Left lung (tissue), 4 donors: ENCODE measurements at regions not wholly inside any gene's neighbourhood (a gene's known extent, or its start where the extent isn't known, plus 50 kb on each side); places are given as distances from the start of the nearest gene placed in this dataset.
A peak's percentile ranks its signal among the peaks of the same experiment; 100 is the strongest.

Source experiments
- ATAC-seq: fragments of 200-7000 bp; cut with Tn5 transposase; one replicate; pipeline ENCODE4 v1.9.1; 2020; ENCODE audit warnings: moderate library complexity
- DNase-seq, 4 donors: peaks; one replicate each; pipeline ENCODE4 v3.0.0-alpha.2; 2013 to 2020
- H3K27ac ChIP-seq, 2 donors: fragments of 200-600 bp; sonication (generic) in 1 of 2; one replicate each; pipeline versions ENCODE4 v1.5.0 to v1.8.0; 2020 to 2021
- H3K27me3 ChIP-seq, 2 donors: fragments of 200-600 bp; sonication (generic) in 1 of 2; one replicate each; pipeline versions ENCODE4 v1.5.0 to v1.8.0; 2020 to 2021
- H3K36me3 ChIP-seq, 2 donors: fragments of 200-600 bp; sonication (generic) in 1 of 2; one replicate each; pipeline versions ENCODE4 v1.5.0 to v1.8.0; 2020 to 2021
- H3K4me1 ChIP-seq, 2 donors: fragments of 200-600 bp; one replicate each; pipeline ENCODE4 v1.8.0; 2021
- H3K4me3 ChIP-seq, 2 donors: fragments of 200-600 bp; sonication (generic) in 1 of 2; one replicate each; pipeline versions ENCODE4 v1.5.0 to v1.8.0; 2020 to 2021; ENCODE audit warnings: mild to moderate bottlenecking in 1 of 2
- H3K9me3 ChIP-seq, 2 donors: fragments of 200-600 bp; sonication (generic) in 1 of 2; one replicate each; pipeline versions ENCODE4 v1.5.0 to v1.8.0; 2020 to 2021
- intact Hi-C, 2 donors: fragments of 100-400 bp; cut with DNase I; formaldehyde crosslinking; loops; one replicate each; pipeline versions ENCODE4 v1.11.2 to v1.14.2; 2022
- TF ChIP-seq, protein P1 (sequence below), 2 donors: fragments of 200-600 bp; sonication (generic) in 1 of 2; IDR thresholded peaks; one replicate each; pipeline versions ENCODE4 v1.5.0 to v1.8.0; 2021; ENCODE audit warnings: antibody characterized with exemption in 2 of 2
- donor health status: DM: no; HTN: yes; CAD: no.
- donor health status: DM: no; HTN: no; CAD: no.

DNA sequence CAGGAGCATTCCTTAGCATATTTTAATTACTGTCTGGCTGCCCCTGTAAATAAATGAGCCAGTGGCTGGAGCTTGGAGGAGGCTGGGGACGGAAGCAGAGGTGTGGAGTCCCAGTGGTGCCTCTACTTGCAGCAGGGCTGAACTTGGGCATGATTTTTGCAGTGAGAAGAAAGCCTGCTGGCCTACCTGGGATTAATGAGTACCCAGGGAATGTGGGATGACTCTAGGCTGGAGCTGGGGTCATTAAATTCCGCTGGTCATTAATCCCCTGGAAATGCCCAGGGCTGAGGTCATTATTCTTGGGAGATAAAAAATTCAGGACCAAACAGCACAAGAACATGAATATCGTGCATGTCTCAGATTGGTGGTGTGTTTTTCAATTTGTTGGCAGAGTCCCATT is 753.3 kb downstream of the VRK1 start:
- DNase-seq (no peak), ATAC-seq (no peak)
- intact Hi-C loops, result no loop called here
- TF ChIP-seq, protein P1, sequence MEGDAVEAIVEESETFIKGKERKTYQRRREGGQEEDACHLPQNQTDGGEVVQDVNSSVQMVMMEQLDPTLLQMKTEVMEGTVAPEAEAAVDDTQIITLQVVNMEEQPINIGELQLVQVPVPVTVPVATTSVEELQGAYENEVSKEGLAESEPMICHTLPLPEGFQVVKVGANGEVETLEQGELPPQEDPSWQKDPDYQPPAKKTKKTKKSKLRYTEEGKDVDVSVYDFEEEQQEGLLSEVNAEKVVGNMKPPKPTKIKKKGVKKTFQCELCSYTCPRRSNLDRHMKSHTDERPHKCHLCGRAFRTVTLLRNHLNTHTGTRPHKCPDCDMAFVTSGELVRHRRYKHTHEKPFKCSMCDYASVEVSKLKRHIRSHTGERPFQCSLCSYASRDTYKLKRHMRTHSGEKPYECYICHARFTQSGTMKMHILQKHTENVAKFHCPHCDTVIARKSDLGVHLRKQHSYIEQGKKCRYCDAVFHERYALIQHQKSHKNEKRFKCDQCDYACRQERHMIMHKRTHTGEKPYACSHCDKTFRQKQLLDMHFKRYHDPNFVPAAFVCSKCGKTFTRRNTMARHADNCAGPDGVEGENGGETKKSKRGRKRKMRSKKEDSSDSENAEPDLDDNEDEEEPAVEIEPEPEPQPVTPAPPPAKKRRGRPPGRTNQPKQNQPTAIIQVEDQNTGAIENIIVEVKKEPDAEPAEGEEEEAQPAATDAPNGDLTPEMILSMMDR (IDR thresholded peaks at IDR 0.05), result no peak
- H3K4me3 ChIP-seq, result no peak overlapping the region
- H3K9me3 ChIP-seq, result no peaks in the 10 kb centered on the region
- H3K36me3 ChIP-seq, result no peaks in the 10 kb centered on the region
- H3K4me1 ChIP-seq, result no peaks in the 10 kb centered on the region
- no peak overlapping the region for H3K27ac ChIP-seq
- H3K27me3 ChIP-seq, result no peaks in the 10 kb centered on the region

DNA sequence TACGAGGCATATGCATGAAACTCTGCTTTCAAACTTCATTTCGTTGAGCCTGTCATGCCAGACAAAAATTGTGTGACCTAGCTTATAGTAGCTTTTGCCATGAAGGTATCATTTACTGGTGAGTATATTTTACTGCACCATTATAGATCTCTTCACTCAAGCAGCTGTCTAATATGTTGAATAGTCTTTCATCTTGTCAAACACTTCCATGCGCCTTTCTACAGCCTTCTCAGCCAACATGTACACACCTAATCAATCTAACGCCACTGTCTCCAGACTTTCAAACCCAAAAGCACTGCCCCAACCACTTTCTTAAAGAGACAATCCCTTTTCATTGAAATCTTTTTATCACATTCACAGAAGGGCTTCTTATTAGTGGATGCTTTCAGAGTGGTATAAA is 757.4 kb downstream of the VRK1 start:
- DNase-seq (no peak), ATAC-seq (no peak)
- H3K27me3 ChIP-seq, result no peaks in the 10 kb centered on the region

DNA sequence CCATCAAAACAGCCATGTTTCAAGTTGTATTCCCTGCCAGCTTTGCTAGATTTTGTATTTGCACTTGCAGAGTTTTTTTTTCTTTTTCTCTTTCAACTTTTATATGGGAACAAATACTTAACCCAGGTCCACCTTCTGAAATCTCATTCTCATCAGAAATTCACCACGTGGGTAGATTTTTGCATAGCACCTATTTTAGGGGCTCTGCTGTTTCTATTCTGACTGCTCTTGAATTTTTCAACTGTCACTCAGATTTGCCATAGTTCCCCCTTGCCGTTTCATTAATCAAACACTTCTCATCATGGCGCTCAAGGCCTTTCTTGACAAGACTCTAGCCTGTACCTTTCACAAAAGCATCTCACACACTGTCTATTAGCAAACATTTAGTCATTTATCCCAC is 767.2 kb downstream of the VRK1 start:
- ATAC-seq (no peak), DNase-seq (no peak)
- TF ChIP-seq, protein P1 (IDR thresholded peaks at IDR 0.05), result no peak
- Histone ChIP-seq H3K27me3 (no peaks in the 10 kb centered on the region), H3K9me3 (peaks cover 0 to 4% of the 10 kb centered on the region in 2 donors), H3K4me3 (no peak overlapping the region), H3K4me1 (no peaks in the 10 kb centered on the region), H3K36me3 (no peaks in the 10 kb centered on the region), H3K27ac (no peak overlapping the region)
- intact Hi-C loops, result no loop called here

More for the DNA sequence above, 757.4 kb downstream of the VRK1 start:
- no peak overlapping the region for H3K4me3 ChIP-seq
- no peak overlapping the region for H3K27ac ChIP-seq
- H3K4me1 ChIP-seq, result no peaks in the 10 kb centered on the region
- TF ChIP-seq, protein P1 (IDR thresholded peaks at IDR 0.05), result no peak
- intact Hi-C loops, result no loop called here
- H3K36me3 ChIP-seq, result no peaks in the 10 kb centered on the region
- no peaks in the 10 kb centered on the region for H3K9me3 ChIP-seq

DNA sequence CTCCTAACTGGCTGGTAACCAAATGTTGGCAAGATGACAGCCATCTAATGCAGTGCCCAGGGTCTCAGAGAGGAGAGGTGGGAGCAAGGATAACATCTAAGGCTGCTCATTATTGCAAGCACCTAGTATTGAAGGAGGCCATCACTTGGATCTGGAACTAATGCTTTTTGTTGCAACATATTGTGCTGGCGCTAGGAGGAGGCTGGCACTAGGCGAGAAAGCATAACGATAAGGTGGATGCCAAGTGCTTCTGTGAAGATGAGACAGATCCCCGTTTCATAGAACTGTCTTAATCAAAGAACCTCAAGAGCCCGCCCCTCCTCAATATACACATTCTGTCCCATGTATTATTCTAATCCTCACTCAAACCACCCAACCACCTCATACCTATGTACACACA is 774.0 kb downstream of the VRK1 start:
- TF ChIP-seq, protein P1 (IDR thresholded peaks at IDR 0.05), result no peak
- no peak overlapping the region for H3K4me3 ChIP-seq
- ATAC-seq (no peak), DNase-seq (no peak)
- intact Hi-C loops, result no loop called here
- H3K4me1 ChIP-seq, result no peaks in the 10 kb centered on the region
- no peaks in the 10 kb centered on the region for H3K36me3 ChIP-seq
- H3K27me3 ChIP-seq, result no peaks in the 10 kb centered on the region
- H3K9me3 ChIP-seq, result no peaks in the 10 kb centered on the region
- no peak overlapping the region for H3K27ac ChIP-seq

DNA sequence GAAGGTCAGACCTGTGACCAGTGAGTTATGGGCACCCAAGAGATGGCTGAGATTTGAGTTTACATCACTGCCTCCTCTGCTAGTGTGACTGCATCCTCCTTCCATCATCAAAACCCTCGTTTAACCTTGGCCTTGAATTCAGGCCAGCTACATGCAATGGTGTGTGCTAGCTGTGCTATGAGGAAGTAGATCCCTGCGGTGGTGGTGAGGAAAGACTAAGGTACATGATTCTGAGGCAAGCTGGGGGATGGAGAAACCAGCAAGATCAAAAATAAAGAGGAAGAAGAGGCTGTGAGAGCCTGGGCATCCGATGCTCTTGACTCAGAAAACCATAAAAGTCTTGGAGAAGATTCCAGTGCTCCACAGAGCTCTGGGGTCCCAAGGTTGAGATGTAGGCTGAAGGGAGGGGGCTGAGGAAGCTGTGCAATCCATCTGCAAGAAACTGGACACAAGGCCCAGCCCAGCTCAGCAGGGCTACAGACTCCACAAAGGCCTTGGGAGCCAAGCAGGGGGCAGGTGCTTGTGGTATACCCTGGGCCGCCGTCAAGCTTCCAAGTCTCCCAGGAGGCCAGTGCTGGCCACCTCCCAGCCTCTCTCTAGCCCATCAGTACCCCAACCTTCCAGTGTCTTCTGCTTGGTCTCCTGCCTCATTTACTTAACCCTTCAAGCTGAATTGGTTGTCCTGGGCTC is 774.8 kb downstream of the VRK1 start:
- Histone ChIP-seq H3K27me3 (no peaks in the 10 kb centered on the region), H3K36me3 (no peaks in the 10 kb centered on the region), H3K4me1 (no peaks in the 10 kb centered on the region), H3K27ac (no peak overlapping the region), H3K4me3 (no peak overlapping the region), H3K9me3 (no peaks in the 10 kb centered on the region)
- intact Hi-C loops, result no loop called here
- TF ChIP-seq, protein P1 (IDR thresholded peaks at IDR 0.05), result no peak
- ATAC-seq (no peak), DNase-seq (peak in 1 of 4 donors; percentile 62)
